ENCODE measurements at regions not wholly inside any gene's neighbourhood (a gene's known extent, or its start where the extent isn't known, plus 50 kb on each side); places are given as distances from the start of the nearest gene placed in this dataset.
"Not testable (repeated sequence)": the region's sequence is repeated elsewhere in the genome, so short reads cannot be mapped to it uniquely, and the experiment has no call there.

- not testable (repeated sequence) for TF ChIP-seq POLR2A (IDR thresholded peaks at IDR 0.05); CTCF (IDR thresholded peaks at IDR 0.05 in 4 of 5, conservative IDR thresholded peaks at IDR 0.05 in 1 of 5)
These were observed 754.1 kb downstream of the TTLL7 start for GRCh38 chr1:83244832-83245231.

Data from gastrocnemius medialis (tissue), 4 donors.